Testis (tissue), 2 donors: ENCODE measurements at regions not wholly inside any gene's neighbourhood (a gene's known extent, or its start where the extent isn't known, plus 50 kb on each side); places are given as distances from the start of the nearest gene placed in this dataset.
"Not testable (repeated sequence)": the region's sequence is repeated elsewhere in the genome, so short reads cannot be mapped to it uniquely, and the experiment has no call there.

ENCODE experiments used
- DNase-seq: peaks from one replicate; pipeline ENCODE4 v3.0.0-alpha.2; 2019
- H3K27ac ChIP-seq, 2 donors: fragments of 200-600 bp; sonication (generic); one replicate each; pipeline ENCODE4 v1.5.1; 2019
- H3K27me3 ChIP-seq: fragments of 200-600 bp; sonication (generic); one replicate; pipeline ENCODE4 v1.5.1; 2019
- H3K36me3 ChIP-seq: fragments of 200-600 bp; sonication (generic); one replicate; pipeline ENCODE4 v1.5.1; 2017; ENCODE audit warnings: low read depth; ENCODE audit errors: missing control alignments
- H3K4me1 ChIP-seq: fragments of 200-600 bp; sonication (generic); one replicate; pipeline ENCODE4 v1.5.1; 2019
- H3K4me3 ChIP-seq, 2 donors: fragments of 200-600 bp; sonication (generic); one replicate each; pipeline ENCODE4 v1.5.1; 2017 to 2019
- H3K9me3 ChIP-seq: fragments of 200-600 bp; sonication (generic); one replicate; pipeline ENCODE4 v1.5.1; 2017
- CTCF ChIP-seq, 3 experiments: fragments of 450-650 bp in 2 of 3; fragments of 200-600 bp in 1 of 3; sonication (generic) in 1 of 3; IDR thresholded peaks; one replicate each; pipeline ENCODE4 v1.5.1; 2016 to 2019; ENCODE audit warnings: antibody characterized with exemption in 3 of 3, mild to moderate bottlenecking in 2 of 3, moderate library complexity in 1 of 3
- POLR2A ChIP-seq: fragments of 450-650 bp; IDR thresholded peaks from one replicate; pipeline ENCODE4 v1.6.1; 2017; ENCODE audit warnings: antibody characterized with exemption, mild to moderate bottlenecking, moderate library complexity
- WGBS, 2 donors: methylation state at CpG; one replicate each; pipeline ENCODE4 v1.1.5; 2018; 5-methylcytosine and 5-hydroxymethylcytosine counted together
- intact Hi-C: fragments of 100-400 bp; cut with DNase I; formaldehyde crosslinking; loops from one replicate; pipeline ENCODE4 v1.15.1; 2023; ENCODE audit warnings: low total_unique reads

DNA sequence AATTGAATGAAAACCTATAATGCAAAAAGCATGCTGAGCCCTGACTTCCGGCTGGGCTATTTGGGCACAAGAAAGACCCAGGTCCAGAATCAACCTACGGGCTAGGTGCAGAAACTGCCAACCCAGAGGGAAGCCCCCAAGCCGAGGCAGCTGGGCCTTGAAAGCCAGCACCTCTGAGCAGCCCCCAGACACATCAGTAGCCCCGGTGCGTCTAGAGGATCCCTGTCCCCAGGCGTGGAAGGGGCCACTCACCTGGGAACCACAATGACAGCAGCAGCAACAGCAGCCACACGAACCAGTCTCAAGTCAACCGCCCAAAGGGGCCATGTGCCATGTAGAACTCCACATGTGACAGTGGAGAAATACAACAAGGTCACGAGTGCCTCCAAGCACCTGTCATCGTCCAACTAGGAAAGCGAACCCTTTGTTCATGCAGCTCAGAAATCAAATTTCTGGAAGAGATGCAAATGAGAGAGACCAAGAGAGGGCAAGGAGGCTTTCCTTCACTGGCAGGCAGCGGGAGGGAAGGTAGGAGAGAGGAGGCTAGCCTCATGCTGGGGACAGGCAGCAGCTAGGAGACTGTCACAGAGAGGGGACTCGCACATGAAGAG lies 57.5 kb upstream of the CHST15 start:
- intact Hi-C loops = no loop called here
- 83 to 89% methylated on average over 11 to 13 of the region's 13 CpGs for WGBS, 2 donors
- H3K27ac ChIP-seq = no peak overlapping the region
- no peaks in the 10 kb centered on the region for H3K27me3 ChIP-seq
- H3K4me3 ChIP-seq = no peak overlapping the region
- H3K9me3 ChIP-seq = no peaks in the 10 kb centered on the region
- DNase-seq = no peak
- H3K4me1 ChIP-seq = peaks cover 4% of the 10 kb centered on the region
- H3K36me3 ChIP-seq = no peaks in the 10 kb centered on the region
- TF ChIP-seq POLR2A (no peak), CTCF (IDR thresholded peaks at IDR 0.05) (no peak)

DNA sequence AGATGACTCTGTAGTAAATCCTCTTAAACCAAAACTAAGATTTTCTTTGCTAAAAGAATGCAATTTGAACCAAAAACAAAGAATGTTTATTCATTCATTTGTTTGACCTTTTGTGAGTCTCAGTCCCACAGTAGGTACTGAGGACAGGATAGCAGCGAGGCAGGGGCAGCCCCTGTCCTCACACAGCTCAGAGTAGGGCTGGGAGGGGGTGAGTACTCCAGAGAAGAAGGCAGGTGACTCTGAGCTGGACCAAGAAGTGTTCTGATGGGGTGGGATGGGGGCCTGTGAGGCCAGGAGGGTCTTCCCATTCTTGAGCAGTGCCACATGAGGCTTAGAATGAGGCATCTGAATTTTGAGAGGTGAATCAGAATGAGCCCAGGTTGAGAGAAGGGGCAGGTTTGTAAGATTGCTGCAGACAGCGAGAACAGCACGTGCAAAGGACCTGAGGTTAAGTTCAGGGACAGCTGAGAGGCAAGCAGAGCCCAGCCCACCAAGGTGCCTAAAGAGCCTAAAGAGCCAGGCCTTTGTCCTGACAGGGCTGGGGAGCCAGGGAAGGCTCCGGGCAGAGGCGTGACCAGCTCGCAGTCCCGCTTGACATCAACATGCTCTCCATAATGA lies 56.9 kb upstream of the CHST15 start:
- 87 to 91% methylated on average over 7 of the region's 7 CpGs for WGBS, 2 donors
- intact Hi-C loops = no loop called here
- no peak for DNase-seq

DNA sequence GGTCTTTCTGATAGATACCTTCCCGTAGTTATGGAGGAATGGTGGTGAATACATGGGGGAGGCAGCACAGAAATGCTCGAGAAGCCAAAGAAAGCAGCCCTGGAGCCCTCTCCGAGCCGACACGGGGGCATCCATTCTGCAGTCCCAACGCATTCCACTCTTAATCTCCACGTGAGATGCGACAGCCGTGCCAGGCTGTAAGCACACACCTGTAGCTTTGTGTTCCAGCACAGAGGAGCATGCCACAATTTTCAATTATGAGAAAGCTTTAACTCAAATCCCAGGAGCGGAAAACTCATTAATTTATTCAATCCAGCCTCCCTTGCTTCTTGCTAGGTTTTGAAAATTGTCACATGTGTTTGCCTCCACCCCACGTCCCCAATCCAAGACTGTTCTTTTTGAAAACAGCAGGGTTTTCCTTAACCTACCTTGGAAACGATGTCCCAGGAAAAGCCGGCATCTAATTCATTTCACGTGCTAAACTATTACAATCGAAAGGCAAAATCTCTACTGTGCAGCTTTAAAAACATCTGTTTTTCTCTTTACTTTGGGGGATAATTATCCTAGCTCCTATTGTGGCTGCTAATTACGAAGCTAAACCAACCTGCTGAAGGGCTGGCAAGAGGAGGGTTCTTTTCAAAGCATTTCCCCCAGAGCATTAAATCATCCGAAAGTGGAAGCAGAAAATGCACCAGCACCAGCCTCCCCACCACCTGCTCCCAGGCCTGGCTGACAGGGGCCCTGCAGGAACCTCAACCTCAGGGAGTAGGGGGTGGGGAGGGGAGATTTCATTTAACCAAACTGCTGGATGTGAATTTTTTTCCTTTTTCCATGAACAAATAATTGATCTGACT lies 56.0 kb upstream of the CHST15 start:
- WGBS, 2 donors = 66 to 78% methylated on average over 17 of the region's 17 CpGs
- Histone ChIP-seq H3K27me3 (no peaks in the 10 kb centered on the region), H3K4me3 (no peak overlapping the region), H3K36me3 (no peaks in the 10 kb centered on the region), H3K27ac (no peak overlapping the region), H3K4me1 (peaks cover 5% of the 10 kb centered on the region), H3K9me3 (no peaks in the 10 kb centered on the region)
- TF ChIP-seq POLR2A (no peak), CTCF (IDR thresholded peaks at IDR 0.05) (no peak)
- intact Hi-C loops = no loop called here
- DNase-seq = no peak

More for the DNA sequence above, 56.9 kb upstream of the CHST15 start:
- Histone ChIP-seq H3K36me3 (no peaks in the 10 kb centered on the region), H3K9me3 (no peaks in the 10 kb centered on the region), H3K27ac (no peak overlapping the region), H3K4me3 (no peak overlapping the region), H3K27me3 (no peaks in the 10 kb centered on the region), H3K4me1 (peaks cover 1% of the 10 kb centered on the region)
- TF ChIP-seq CTCF (IDR thresholded peaks at IDR 0.05) (no peak), POLR2A (no peak)

DNA sequence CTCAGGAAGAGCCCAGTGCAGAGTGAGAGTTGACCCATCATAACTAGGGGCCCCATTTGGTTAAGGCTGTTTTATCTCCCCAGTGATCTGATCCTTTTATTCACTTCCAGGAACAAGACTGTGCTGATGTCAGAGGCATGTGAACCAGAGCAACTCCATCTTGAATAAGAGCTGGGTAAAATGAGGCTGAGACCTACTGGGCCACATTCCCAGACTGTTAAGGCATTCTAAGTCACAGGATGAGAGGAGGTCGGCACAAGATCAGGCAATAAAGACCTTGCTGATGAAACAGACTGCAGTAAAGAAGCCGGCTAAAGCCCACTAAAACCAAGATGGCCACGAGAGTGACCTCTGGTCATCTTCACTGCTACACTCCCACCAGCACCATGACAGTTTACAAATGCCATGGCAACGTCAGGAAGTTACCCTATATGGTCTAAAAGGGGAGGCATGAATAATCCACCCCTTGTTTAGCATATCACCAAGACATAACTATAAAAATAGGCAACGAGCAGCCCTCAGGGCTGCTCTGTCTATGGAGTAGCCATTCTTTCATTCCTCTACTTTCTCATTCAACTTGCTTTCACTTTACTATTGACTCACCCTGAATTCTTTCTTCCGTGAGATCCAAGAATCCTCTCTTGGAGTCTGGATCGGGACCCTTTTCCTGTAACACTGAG lies 55.3 kb upstream of the CHST15 start:
- H3K27me3 ChIP-seq, H3K4me1 ChIP-seq, H3K36me3 ChIP-seq, H3K27ac ChIP-seq, intact Hi-C loops, H3K9me3 ChIP-seq, DNase-seq, H3K4me3 ChIP-seq: not testable (repeated sequence)
- WGBS, 2 donors = 89% methylated on average over 7 of the region's 7 CpGs

DNA sequence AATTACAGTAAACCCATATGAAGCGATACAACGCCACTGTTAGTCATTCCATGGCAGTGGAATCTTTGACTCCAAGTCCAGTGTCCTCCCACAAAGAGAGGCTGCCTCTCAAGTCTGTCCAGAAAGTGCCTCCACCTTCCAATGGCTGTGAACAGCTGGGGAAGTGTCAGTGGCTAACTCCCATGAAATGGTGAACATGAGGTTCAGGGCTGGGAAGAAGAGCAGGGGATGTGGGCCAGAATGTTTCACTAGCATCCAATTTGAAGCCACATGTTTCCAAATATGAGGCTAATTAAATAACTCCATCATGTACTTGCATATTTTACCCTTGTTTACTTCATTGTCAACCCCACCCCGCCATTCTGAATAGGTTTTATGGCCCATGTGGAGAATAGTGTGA lies 53.1 kb upstream of the CHST15 start:
- intact Hi-C loops = no loop called here
- WGBS, 2 donors = 88 to 90% methylated on average over 3 of the region's 3 CpGs

More for the DNA sequence above, 53.1 kb upstream of the CHST15 start:
- no peaks in the 10 kb centered on the region for H3K27me3 ChIP-seq
- no peak for DNase-seq
- H3K9me3 ChIP-seq = no peaks in the 10 kb centered on the region
- H3K4me1 ChIP-seq = peaks cover 5% of the 10 kb centered on the region
- TF ChIP-seq CTCF (IDR thresholded peaks at IDR 0.05) (no peak), POLR2A (no peak)
- H3K36me3 ChIP-seq = no peaks in the 10 kb centered on the region
- no peak overlapping the region for H3K27ac ChIP-seq
- no peak overlapping the region for H3K4me3 ChIP-seq
